IPS-11a (cell line): ENCODE measurements at regions not wholly inside any gene's neighbourhood (a gene's known extent, or its start where the extent isn't known, plus 50 kb on each side); places are given as distances from the start of the nearest gene placed in this dataset.

ENCODE experiments used
- H3K4me3 ChIP-seq: one replicate; pipeline ENCODE4 v1.5.1; 2013; ENCODE audit warnings: low read depth, low read length, control low read depth

DNA sequence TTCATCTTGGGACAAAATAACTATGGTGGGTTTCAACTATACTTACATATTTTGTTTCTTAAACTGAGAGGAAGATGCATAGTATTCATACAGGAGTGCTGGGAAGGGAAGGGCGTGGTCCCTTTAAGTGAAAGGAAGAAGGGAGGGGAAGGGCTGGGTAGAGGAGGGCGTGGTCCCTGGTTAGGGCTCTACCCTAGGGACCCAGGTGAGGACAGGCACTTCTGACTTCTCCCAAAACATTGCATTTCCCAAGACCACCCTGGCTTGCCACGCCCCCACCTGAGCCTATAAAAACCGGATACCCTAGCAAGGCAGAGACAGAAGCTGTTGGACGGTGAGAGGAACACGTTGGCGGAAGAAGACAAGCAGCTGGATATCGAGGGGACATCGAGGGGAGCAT is 157.6 kb upstream of the PLXNA4 start:
- no peak overlapping the region for H3K4me3 ChIP-seq

DNA sequence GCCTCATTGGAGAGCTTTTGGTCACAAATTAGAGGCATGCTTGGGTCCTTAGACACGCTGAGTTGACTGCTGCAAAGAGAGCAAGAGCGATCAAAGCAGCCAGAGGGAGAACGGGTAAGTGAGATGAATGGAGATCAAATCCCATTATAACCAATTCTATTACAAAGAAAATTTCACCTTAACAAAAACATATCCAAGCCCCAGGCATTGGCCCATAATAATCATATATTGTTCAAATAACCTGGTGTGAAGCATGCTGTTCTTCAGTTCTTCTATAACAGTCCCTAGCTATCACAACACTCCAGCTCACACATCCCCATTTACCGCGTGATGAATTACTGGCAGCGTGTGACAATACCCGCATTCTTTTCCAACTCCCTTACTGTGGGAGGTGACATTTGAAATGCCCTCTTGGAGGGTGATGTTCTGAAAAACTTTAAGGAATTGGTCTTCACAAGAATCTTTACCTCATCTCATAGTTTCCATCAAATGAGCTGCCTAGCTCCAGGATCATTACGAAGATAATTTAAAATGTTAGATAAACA is 156.1 kb upstream of the PLXNA4 start:
- H3K4me3 ChIP-seq: no peak overlapping the region

DNA sequence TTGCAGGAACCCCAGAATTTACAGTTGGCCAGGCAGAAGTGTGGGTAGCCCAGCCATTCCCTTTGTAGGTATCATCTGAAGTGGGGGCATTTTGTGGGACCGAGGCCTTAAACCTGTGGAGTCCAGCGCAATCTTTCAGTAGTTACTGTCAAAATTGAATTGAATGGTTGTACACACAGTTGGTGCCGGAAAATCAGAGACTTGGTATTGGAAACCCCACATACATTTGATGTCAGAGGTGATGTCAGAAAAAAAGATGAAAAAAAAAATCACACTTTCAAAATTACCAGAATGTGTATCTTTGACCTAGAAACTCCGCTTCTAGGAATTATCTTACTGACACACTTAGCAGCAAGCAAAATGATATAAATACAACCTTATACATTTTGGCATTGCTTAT is 153.8 kb upstream of the PLXNA4 start:
- no peak overlapping the region for H3K4me3 ChIP-seq

DNA sequence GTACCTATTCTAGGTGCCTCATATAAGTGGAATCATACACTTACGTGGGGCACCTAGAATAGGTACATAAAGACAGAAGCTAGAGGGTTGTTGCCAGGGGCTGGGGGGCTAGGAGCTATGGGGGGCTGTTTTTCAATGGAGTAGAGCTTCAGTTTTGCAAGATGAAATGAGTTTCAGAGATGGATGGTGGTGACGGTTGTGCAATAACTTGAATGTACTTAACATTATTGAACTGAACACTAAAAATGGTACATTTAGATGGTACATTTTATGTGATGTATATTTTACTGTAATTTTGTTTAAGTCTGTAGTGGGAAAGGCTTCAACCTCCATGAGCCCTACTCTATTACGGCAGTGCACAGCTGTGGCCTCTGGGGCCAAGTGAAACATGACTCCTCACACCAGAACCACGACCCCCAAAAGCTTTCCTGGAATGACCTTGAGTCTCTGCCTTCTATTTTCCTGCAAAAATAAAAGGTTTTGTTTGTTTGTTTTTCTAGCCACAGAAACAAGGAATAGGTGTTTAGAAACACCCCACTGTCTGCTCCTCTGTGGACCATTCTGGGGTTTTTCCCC is 147.3 kb upstream of the PLXNA4 start:
- no peak overlapping the region for H3K4me3 ChIP-seq

DNA sequence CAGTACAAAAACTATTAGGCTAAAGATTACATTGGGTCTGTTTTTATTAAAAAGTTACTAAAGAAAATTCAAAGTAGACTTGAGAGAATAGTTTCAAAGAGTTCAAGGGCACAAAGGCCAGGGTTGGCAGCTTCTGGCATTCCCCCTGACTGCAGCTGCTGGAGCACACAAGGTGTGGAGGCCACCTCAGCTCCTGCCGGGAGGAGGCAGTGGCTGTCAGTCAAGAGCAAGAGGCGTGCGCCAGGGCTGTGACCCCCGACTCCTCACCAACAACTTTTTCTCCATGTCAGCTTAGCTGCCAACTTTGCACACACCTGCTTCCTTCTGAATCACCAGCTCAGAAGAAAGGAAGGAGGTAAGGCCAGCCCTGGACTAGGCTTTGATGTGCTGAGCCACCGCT is 144.6 kb upstream of the PLXNA4 start:
- H3K4me3 ChIP-seq: no peak overlapping the region

DNA sequence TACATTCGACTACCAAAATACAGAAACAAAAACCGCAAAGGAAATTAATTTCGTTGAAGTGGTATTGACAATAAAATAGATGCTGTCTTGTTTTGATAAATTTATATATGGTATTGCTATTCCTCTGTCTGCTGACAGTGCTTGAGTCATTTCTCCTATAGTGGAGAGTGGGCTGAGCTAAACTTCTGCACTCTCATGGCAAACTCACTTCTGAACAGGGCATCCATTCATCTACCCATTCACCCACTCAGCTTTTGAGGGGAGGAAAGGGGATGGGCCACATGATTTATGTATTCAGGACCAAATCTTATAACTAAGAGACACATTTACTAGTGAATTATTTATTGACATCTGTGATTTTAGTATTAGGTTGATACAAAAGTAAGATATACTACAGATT is 137.6 kb upstream of the PLXNA4 start:
- H3K4me3 ChIP-seq: no peak overlapping the region

DNA sequence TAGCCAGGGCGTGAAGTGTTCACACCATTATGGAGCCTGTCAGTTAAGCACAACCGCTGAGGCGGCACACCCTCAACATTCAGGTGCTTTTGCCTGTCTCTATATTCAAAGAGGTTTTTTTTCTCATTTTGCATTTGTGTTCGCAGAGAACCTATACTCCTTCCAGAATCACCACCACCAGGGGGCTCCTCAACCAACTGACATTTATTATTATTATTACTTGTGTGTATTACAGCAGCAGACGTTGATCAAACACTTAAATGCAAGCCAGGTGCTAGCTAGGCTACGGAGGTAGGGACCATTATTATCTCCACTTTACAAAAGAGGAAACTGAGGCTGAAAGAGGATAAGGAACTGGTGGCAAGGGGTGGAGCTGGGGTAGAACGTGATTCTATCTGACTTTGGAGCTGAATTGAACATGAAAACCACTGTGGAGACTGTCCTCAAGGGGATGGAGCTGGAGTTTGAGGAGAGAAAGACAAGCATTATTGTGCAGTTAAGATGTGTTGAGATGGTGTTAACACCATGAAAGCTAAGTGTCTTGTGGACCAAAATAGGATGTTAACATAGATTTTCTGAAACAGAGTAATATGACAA is 133.8 kb upstream of the PLXNA4 start:
- H3K4me3 ChIP-seq: no peak overlapping the region

DNA sequence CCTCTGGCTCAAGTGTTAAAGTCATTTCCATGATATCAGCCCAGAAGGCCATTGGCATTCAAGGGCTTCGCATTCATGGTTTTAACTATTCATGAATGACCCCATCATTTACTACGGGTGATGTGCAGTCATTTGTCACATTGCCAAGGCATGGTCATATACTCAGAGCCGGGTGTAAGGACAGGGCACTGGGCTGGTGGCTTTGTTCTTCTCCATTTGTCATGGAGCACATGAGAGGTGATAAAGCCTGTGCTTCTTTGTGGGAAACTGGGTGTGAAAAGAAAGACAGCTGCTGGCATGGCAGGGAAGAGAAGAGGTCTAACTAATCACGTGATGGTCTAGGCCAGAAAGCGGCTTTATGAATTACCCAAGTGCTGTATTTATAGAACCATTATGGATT is 132.2 kb upstream of the PLXNA4 start:
- H3K4me3 ChIP-seq: no peak overlapping the region

DNA sequence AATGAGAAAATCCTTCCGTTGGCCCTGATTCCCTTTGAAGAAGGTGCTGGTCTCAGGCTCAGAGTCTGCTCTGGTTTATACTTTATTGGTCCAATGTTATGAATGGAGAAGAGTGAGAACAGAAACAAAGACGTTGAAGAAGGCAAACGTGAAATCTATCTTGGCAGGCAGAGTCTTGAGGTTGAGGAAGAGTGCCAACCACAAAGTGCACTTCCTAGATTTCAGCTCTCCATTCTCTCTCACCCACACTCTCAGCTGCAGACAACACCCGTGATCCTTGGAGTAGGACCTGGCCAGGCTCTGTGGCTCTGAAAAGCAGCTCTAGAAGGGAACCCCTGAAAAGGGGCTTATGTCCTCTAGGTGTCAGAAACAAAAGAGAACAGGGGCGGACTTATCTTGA is 128.9 kb upstream of the PLXNA4 start:
- no peak overlapping the region for H3K4me3 ChIP-seq

DNA sequence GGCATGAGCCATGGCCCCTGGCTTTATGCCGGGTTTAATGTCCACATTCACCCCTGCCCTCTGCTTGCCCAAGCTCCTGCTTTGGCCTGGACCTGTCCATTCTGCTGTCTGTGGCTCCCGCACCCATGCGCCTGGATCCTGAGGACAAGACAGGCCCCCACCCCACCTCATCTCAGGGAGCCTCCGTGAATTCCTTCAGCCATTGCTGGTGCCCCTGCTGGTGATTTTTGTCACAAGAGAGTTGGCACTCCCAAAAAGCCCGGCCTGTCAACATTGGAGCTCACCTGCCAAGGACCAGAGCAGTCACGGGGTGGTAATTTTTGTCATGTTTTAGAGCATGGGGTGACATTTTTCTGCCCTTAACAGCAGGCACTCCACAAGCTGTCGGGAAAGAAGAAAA is 127.5 kb upstream of the PLXNA4 start:
- no peak overlapping the region for H3K4me3 ChIP-seq

DNA sequence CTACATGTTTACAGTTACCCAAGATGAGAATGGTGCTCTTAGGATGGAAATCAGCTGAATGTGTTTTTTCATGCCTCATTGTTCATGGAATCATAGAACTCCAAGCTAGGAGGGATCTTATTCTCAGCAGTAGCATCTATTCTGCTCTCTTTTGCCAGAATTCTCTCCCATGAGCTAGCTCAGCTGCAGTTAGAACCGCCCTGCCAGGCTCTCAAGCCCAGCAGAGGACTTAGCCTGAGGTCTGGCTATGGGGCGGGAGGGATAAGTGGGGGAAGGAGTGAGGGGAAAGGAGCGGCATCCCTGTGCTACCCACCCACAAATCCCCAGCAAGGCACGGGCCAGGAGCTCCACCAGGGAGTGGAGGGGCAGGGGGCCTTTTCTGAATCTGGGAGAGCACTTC is 120.7 kb upstream of the PLXNA4 start:
- no peak overlapping the region for H3K4me3 ChIP-seq

DNA sequence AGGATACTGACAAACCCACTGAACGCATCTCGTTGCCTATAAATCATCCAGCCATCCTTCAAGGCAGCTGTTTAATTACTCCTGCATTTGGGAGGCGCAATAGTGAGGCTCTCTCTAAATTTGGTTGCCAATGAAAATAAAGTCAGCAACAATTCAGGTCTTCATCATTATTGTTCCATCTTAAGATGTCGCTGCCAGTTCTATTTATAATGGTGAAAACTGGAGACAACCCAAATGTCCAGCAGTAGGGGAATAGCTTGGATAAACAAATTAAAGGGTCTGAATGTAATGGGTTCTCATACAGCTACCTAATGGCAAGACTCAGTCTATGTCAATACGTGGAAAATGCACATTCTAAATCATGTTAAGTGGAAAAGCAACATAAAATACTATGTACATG is 120.1 kb upstream of the PLXNA4 start:
- H3K4me3 ChIP-seq: no peak overlapping the region

DNA sequence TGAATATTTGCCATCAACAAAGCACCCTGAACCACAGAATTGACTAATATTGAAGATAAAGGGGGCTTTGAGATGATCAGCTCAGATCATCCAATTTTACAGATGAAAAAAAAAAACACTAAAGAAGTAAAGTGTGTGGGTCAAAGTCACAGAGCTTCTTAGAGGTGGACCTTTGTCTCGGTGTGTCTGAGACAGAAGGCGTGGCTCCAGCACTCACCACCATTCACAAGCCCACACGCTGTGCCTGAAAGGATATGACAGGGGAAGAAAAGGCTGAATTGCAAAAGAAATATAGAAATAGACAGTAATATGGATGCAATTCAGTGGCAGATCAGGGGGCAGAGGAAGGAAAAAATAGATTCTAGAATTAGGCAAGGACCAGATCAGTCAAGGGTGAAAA is 114.9 kb upstream of the PLXNA4 start:
- no peak overlapping the region for H3K4me3 ChIP-seq

DNA sequence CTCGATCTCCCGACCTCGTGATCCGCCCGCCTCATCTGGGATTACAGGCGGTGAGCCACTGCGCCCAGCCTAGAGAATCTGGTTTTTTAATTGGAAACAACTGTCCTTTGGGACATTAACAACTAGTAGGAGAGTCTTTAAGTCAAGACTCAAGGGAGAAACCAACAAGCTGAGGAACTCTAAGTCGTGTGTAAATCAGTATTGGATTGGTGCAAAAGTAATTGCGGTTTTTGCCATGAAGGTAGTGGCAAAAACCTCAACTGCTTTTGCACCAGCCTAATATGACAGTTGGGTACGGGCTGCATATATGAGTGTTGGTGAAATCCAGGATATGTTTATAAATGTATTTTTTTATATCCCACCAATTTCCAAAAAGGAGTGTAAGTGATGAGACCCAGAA is 113.9 kb upstream of the PLXNA4 start:
- no peak overlapping the region for H3K4me3 ChIP-seq

DNA sequence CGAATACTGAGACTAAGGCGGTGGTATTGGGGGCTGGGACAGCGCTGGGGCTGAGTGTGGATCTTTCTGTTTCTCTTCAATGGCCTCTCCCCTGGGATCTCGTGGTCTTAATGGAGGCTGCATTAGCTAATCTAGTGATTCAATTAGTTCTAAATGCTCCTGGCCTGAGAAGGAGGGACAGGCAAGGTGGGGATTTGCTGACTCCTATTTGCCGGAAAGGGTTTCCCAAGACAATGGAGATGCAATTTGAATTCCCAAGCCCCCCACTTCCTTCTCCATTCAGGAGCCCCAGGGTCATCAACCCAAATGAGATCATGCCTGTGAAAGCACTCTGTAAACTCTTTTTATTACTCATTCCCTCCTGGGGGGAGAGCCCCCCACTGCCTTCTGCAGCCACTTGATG is 111.7 kb upstream of the PLXNA4 start:
- no peak overlapping the region for H3K4me3 ChIP-seq

DNA sequence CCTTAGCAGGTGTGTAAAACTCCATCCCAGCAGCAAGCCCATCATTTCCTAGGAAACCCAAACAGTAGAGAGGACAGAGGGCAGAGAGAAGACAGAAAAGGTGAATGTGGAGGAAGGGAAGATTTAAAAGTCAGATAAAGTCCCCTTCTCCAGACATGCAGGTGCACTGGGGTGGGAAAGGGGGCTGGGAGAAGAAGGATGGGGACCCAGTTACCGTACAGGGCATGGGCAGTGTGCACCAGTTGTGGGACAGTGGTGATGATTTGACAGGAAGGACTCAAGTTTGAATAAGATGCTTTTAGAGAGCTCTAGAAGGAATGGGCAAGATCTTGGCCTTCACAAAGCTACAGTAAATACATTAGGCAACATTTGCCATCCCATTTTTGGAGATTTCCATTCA is 110.7 kb upstream of the PLXNA4 start:
- H3K4me3 ChIP-seq: no peak overlapping the region

DNA sequence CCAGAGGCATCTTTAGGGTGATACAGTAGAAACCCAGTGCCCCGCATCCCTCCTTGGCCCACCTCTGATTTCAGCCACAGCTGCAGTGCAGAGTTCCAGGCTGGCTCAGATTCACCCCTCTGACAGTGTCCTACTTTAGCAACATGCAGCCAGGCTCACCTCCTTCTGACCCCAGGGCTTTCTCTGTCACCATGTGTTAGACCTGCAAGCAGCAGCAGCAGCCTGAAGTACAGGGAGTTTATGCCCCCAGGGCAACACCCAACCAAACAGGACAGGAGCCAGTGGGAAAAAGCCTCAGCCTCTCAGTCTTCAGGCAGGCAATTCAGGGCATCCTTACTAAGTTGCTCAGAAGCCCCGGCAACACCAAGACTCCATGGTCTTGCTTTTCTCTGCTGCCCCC is 109.0 kb upstream of the PLXNA4 start:
- H3K4me3 ChIP-seq: no peak overlapping the region

DNA sequence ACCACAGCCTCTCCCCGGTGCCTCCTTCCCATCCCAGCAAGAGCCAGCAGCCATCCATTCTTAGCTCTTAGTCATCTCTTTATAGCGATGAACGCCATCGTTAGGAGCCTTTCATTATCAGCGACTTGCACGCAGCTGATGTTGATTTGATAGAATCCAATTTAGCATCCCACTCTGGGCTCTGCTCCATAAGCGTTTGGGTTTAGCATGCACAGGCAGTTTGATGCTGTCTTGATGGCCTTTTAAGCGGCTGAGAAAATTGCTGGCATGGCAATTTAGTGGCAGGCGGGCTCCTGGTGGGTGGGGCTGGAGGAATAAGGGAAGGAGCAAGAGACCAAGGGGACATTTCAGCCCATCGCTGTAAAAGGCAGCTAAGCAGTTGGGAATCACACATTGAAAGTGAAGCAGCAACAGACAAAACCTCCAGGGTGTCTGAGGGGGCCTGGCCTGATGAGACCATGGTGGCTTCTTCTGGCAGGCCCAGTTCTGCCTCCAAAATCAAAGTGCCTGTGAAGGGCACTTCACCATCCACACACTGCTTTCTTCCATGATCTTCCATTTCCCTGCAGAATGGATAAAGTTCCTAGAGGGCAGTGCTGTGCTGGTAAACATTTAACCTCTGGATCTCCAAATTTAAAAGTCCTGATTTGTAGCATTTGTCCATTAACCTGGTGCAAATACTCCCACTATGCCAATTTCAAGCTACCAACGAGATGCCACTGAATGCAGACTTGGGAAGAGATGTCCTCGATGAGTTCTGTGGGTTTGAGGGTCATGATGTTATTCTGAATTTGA is 107.8 kb upstream of the PLXNA4 start:
- H3K4me3 ChIP-seq: no peak overlapping the region

DNA sequence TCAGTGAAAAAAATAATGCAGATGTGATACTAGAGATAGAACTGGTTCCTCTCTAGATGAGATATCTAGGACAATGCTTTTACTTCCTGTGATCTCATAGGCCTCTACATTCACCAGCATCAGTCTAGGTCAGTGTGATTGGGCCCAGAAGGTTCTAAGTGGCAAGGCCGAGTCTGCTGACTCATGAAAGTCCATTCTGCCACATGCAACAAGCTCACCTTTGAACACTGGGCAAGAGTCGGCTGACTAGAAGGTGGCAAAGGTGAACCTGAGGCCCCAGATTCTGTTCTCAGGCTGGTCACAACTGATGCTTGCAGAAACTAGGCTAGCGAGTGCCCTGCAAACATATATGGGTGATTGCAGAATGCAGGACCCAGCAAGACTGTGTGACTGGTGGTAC is 105.7 kb upstream of the PLXNA4 start:
- no peak overlapping the region for H3K4me3 ChIP-seq

DNA sequence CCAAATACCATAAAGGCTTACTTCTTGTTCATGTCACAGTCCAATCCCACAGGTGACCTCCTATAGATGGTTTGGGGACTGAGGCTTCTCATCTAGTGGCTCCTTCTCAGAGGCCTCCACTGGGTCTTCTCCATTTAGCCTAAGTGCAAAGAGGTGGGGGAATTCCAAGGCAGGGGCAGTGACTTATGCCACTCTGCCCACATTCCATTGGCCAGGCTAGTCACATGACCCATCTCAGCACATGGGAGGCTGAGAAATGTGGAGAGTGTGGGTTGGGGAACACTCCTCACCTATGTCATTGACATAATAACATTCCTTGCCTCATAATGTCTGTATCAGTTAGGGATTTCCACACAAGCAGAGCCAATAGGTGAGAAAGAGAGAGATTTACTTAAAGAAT is 104.3 kb upstream of the PLXNA4 start:
- H3K4me3 ChIP-seq: no peak overlapping the region

DNA sequence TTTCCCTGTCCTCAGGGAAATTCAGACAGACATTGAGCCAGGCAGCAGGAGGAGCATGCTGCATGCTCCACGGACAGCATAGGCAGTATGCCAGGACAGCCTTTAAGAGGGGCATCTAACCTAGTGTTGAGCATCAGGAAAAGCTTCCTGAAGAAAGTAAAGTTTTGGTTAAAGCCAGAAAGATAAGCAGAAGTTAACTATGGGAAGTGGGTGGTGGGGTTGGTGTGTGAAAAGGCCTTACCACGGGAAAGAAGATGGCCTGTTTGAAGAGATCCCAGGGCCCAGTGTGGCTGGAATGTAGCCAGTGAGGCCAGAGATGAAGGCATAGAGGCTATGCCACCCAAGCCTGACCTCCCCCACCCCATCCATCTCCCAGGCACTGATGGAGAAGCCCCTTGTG is 102.4 kb upstream of the PLXNA4 start:
- no peak overlapping the region for H3K4me3 ChIP-seq

DNA sequence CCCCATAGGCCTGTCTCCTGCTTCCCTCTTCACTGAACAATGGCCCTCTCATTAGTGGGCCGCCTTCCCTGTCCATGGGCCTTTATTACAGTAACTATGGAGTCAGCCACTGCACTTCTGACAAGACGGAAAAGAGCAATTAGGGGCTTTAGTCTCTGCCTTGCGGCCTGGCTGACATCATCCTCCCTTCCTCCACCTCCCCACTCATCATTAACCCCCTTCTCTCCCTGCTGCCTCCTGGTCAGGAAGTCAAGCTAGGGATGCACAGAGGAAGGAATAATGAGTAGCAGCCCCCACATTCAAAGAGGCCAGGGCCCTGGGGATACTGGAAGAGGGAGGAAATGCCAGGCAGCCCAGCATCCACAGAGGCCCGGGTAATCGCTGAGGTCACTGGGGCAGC is 101.6 kb upstream of the PLXNA4 start:
- no peak overlapping the region for H3K4me3 ChIP-seq
